SK-N-SH (cell line): ENCODE measurements at regions not wholly inside any gene's neighbourhood (a gene's known extent, or its start where the extent isn't known, plus 50 kb on each side); places are given as distances from the start of the nearest gene placed in this dataset.

ENCODE experiments used
- CTCF ChIA-PET: fragments of 300-600, 350-600 bp; formaldehyde crosslinking; extraction: SDS; loops from one replicate; lab custom pipeline; 2021; lab: Yijun Ruan, JAX
- POLR2A ChIA-PET: fragments of 350-600 bp; sonication (Branson Sonifier 250); formaldehyde crosslinking; extraction: SDS; loops from one replicate; lab custom pipeline; 2020; ENCODE audit warnings: antibody characterized with exemption, inconsistent platforms; lab: Yijun Ruan, JAX
- DNase-seq: peaks from one replicate; pipeline ENCODE4 v3.0.0; 2012
- H2AFZ ChIP-seq: fragments of 200-600 bp; sonication (generic); 2 replicates; pipeline ENCODE4 v1.8.1; 2016; ENCODE audit warnings: antibody characterized with exemption, mild to moderate bottlenecking, low read depth
- H3F3A ChIP-seq: fragments of 200-600 bp; sonication (generic); replicated peaks from 2 replicates; pipeline ENCODE3; 2016; ENCODE audit warnings: antibody characterized with exemption, mild to moderate bottlenecking; ENCODE audit not compliant: insufficient read depth
- H3K27ac ChIP-seq, 2 experiments: fragments of 200-500 bp in 1 of 2; fragments of 200-600 bp in 1 of 2; sonication (Bioruptor generic) in 1 of 2; sonication (generic), shearing (Covaris generic) in 1 of 2; 2 replicates each; pipeline versions ENCODE4 v1.5.1 to v1.6.1; 2014 to 2016; ENCODE audit warnings: low read depth in 2 of 2, inconsistent platforms in 1 of 2, low read length in 1 of 2, mild to moderate bottlenecking in 1 of 2, mixed read lengths in 1 of 2
- H3K27me3 ChIP-seq: fragments of 200-600 bp; sonication (generic), shearing (Covaris generic); 2 replicates; pipeline ENCODE4 v1.6.1; 2016; ENCODE audit warnings: mixed run types; ENCODE audit not compliant: insufficient read depth
- H3K36me3 ChIP-seq, 2 experiments: fragments of 200-500 bp in 1 of 2; fragments of 200-600 bp in 1 of 2; sonication (Bioruptor generic) in 1 of 2; sonication (generic) in 1 of 2; replicated peaks in 1 of 2; 2 replicates each; pipeline versions ENCODE3 to v1.5.1; 2014 to 2016; ENCODE audit warnings: low read length in 1 of 2, mild to moderate bottlenecking in 1 of 2; ENCODE audit not compliant: insufficient read depth in 2 of 2, control insufficient read depth in 1 of 2
- H3K4me1 ChIP-seq, 2 experiments: fragments of 200-500 bp in 1 of 2; fragments of 200-600 bp in 1 of 2; sonication (Bioruptor generic) in 1 of 2; sonication (generic), shearing (Covaris generic) in 1 of 2; 2 replicates each; pipeline versions ENCODE4 v1.5.1 to v1.6.1; 2014 to 2016; ENCODE audit warnings: low read depth in 1 of 2, low read length in 1 of 2, mixed run types in 1 of 2; ENCODE audit not compliant: insufficient read depth in 2 of 2, control insufficient read depth in 1 of 2
- H3K4me2 ChIP-seq: fragments of 200-600 bp; sonication (generic), shearing (Covaris generic); 2 replicates; pipeline ENCODE4 v1.6.1; 2017; ENCODE audit warnings: mixed run types
- H3K4me3 ChIP-seq, 2 experiments: fragments of 200-500 bp in 1 of 2; fragments of 200-600 bp in 1 of 2; sonication (Bioruptor generic) in 1 of 2; sonication (generic), shearing (Covaris generic) in 1 of 2; 2 replicates each; pipeline versions ENCODE4 v1.5.1 to v1.8.1; 2014 to 2016; ENCODE audit warnings: low read depth in 2 of 2, inconsistent platforms in 1 of 2, low read length in 1 of 2, mild to moderate bottlenecking in 1 of 2, mixed read lengths in 1 of 2, moderate library complexity in 1 of 2
- H3K79me2 ChIP-seq: fragments of 200-600 bp; sonication (generic); 2 replicates; pipeline ENCODE4 v1.8.1; 2017; ENCODE audit warnings: mild to moderate bottlenecking; ENCODE audit not compliant: insufficient read depth
- H3K9ac ChIP-seq: fragments of 200-600 bp; sonication (generic); 2 replicates; pipeline ENCODE4 v1.6.1; 2017; ENCODE audit warnings: mixed run types
- H3K9me2 ChIP-seq: fragments of 200-600 bp; sonication (generic); 2 replicates; pipeline ENCODE4 v1.6.1; 2017; ENCODE audit warnings: mixed run types
- H3K9me3 ChIP-seq: fragments of 200-600 bp; sonication (generic); 2 replicates; pipeline ENCODE4 v1.6.1; 2017; ENCODE audit warnings: mixed run types, mild to moderate bottlenecking, moderate library complexity
- H4K20me1 ChIP-seq: fragments of 200-600 bp; sonication (generic); 2 replicates; pipeline ENCODE4 v1.6.1; 2017; ENCODE audit warnings: mild to moderate bottlenecking, mixed run types; ENCODE audit not compliant: insufficient read depth
- ELF1 ChIP-seq: IDR thresholded peaks from 2 replicates; pipeline ENCODE4 v1.4.0; 2012
- EP300 ChIP-seq, 2 experiments: IDR thresholded peaks; 2 replicates each; pipeline versions ENCODE4 v1.4.0 to v1.6.1; 2012; ENCODE audit warnings: borderline replicate concordance in 1 of 2, low read depth in 1 of 2, low read length in 1 of 2
- GABPA ChIP-seq: IDR thresholded peaks from 2 replicates; pipeline ENCODE4 v1.4.0; 2012; ENCODE audit warnings: low read depth, mild to moderate bottlenecking
- JUND ChIP-seq: IDR thresholded peaks from 2 replicates; pipeline ENCODE4 v1.4.0; 2012
- NRF1 ChIP-seq: IDR thresholded peaks from 2 replicates; pipeline ENCODE4 v1.6.1; 2012; ENCODE audit warnings: low read depth, mild to moderate bottlenecking, low read length
- PBX3 ChIP-seq: IDR thresholded peaks from 2 replicates; pipeline ENCODE4; 2012
- RAD21 ChIP-seq: IDR thresholded peaks from 2 replicates; pipeline ENCODE4 v1.6.1; 2012; ENCODE audit warnings: mild to moderate bottlenecking, low read length
- RFX5 ChIP-seq: IDR thresholded peaks from 2 replicates; pipeline ENCODE4 v1.6.1; 2012; ENCODE audit warnings: mild to moderate bottlenecking, improper control_type of control experiment, low read length
- SIN3A ChIP-seq: IDR thresholded peaks from 2 replicates; pipeline ENCODE4 v1.6.1; 2012; ENCODE audit warnings: low read depth, mild to moderate bottlenecking, low read length, moderate library complexity, borderline replicate concordance
- WGBS: methylation state at CpG from one replicate; pipeline ENCODE4 v1.1.6; 2017; ENCODE audit warnings: low lambda C conversion rate; 5-methylcytosine and 5-hydroxymethylcytosine counted together

GRCh38 chr6:40728643-40729042 lies 141.5 kb upstream of the LRFN2 start:
- Histone ChIP-seq H3K4me2 (no peak overlapping the region), H3K9ac (no peak overlapping the region), H3K79me2 (no peaks in the 10 kb centered on the region), H2AFZ (no peak overlapping the region), H3K27me3 (no peaks in the 10 kb centered on the region), H3K36me3 (no peaks in the 10 kb centered on the region), H3K4me3 (no peak overlapping the region), H3K9me2 (no peaks in the 10 kb centered on the region), H3K9me3 (no peaks in the 10 kb centered on the region), H3K27ac (no peak overlapping the region), H4K20me1 (no peaks in the 10 kb centered on the region), H3F3A (peaks cover 8% of the 10 kb centered on the region), H3K4me1 (peaks cover 10 to 16% of the 10 kb centered on the region in 2 experiments; a peak in 3 of 4 replicates)
- 67% methylated on average over 3 of the region's 3 CpGs for WGBS
- DNase-seq = no peak
- POLR2A ChIA-PET = no interaction called here
- TF ChIP-seq EP300 (IDR thresholded peaks at IDR 0.05; ENCODE audit: borderline replicate concordance in 1 of 2, low read depth in 1 of 2, low read length in 1 of 2) (no peak), SIN3A (no peak)
- CTCF ChIA-PET = interaction anchor here (0.8 to 1.0 kb wide), 2 partner anchors 184 to 747 kb away, joined by 3 to 4 read pairs; no protein-coding TSS in a partner anchor

GRCh38 chr6:40727271-40727670 lies 140.1 kb upstream of the LRFN2 start:
- Histone ChIP-seq H3K4me2 (no peak overlapping the region), H3K9me3 (no peaks in the 10 kb centered on the region), H3K9me2 (no peaks in the 10 kb centered on the region), H3K27me3 (no peaks in the 10 kb centered on the region), H4K20me1 (no peaks in the 10 kb centered on the region), H3F3A (no peaks in the 10 kb centered on the region), H2AFZ (no peak overlapping the region), H3K79me2 (no peaks in the 10 kb centered on the region), H3K4me1 (peaks cover 10 to 30% of the 10 kb centered on the region in 2 experiments; a peak in 3 of 4 replicates), H3K9ac (no peak overlapping the region), H3K36me3 (no peaks in the 10 kb centered on the region), H3K27ac (no peak overlapping the region), H3K4me3 (no peak overlapping the region)
- TF ChIP-seq RAD21 = 0 out of 2 replicates have a peak, but pooled peaks have one; percentile 8
- no peak for TF ChIP-seq EP300 (IDR thresholded peaks at IDR 0.05; ENCODE audit: borderline replicate concordance in 1 of 2, low read depth in 1 of 2, low read length in 1 of 2)
- 78% methylated on average over 1 of the region's 1 CpG for WGBS
- CTCF ChIA-PET = interaction anchor here (0.6 to 0.8 kb wide), 2 partner anchors 47 to 81 kb away, joined by 3 read pairs; no protein-coding TSS in a partner anchor
- DNase-seq = peak; percentile 41
- POLR2A ChIA-PET = no interaction called here

GRCh38 chr6:40726853-40727252 lies 139.7 kb upstream of the LRFN2 start:
- no peaks in the 10 kb centered on the region for H3K27me3 ChIP-seq
- no peak for TF ChIP-seq JUND
- no peak for TF ChIP-seq EP300 (IDR thresholded peaks at IDR 0.05; ENCODE audit: borderline replicate concordance in 1 of 2, low read depth in 1 of 2, low read length in 1 of 2)
- no peak for TF ChIP-seq RFX5
- TF ChIP-seq ELF1 = no peak
- TF ChIP-seq GABPA = no peak
- no peak for TF ChIP-seq RAD21
- no peak for TF ChIP-seq PBX3
- no peak for TF ChIP-seq NRF1
- TF ChIP-seq SIN3A = no peak
- CTCF ChIA-PET = interaction anchor here (1.6 kb wide), 1 partner anchor 186 kb away, joined by 3 read pairs; no protein-coding TSS in a partner anchor
- H3K9me2 ChIP-seq = no peaks in the 10 kb centered on the region
- no peak overlapping the region for H3K4me3 ChIP-seq
- H3K79me2 ChIP-seq = no peaks in the 10 kb centered on the region
- H4K20me1 ChIP-seq = no peaks in the 10 kb centered on the region
- 81% methylated on average over 5 of the region's 5 CpGs for WGBS
- H3K4me2 ChIP-seq = no peak overlapping the region
- no peaks in the 10 kb centered on the region for H3K9me3 ChIP-seq
- H3F3A ChIP-seq = no peaks in the 10 kb centered on the region
- H3K4me1 ChIP-seq = peaks cover 10 to 34% of the 10 kb centered on the region in 2 experiments; a peak in 3 of 4 replicates
- DNase-seq = no peak
- no peak overlapping the region for H3K9ac ChIP-seq
- H2AFZ ChIP-seq = no peak overlapping the region
- H3K36me3 ChIP-seq = no peaks in the 10 kb centered on the region
- no peak overlapping the region for H3K27ac ChIP-seq
- POLR2A ChIA-PET = no interaction called here
